HG03135 (cell line): ENCODE measurements at regions not wholly inside any gene's neighbourhood (a gene's known extent, or its start where the extent isn't known, plus 50 kb on each side); places are given as distances from the start of the nearest gene placed in this dataset.

ENCODE experiments used
- ATAC-seq: cut with Tn5 transposase; IDR thresholded peaks from one replicate; pipeline ENCODE4 v1.9.1; 2021; ENCODE audit warnings: mild to moderate bottlenecking, moderate library complexity; ENCODE audit not compliant: unreplicated experiment

DNA sequence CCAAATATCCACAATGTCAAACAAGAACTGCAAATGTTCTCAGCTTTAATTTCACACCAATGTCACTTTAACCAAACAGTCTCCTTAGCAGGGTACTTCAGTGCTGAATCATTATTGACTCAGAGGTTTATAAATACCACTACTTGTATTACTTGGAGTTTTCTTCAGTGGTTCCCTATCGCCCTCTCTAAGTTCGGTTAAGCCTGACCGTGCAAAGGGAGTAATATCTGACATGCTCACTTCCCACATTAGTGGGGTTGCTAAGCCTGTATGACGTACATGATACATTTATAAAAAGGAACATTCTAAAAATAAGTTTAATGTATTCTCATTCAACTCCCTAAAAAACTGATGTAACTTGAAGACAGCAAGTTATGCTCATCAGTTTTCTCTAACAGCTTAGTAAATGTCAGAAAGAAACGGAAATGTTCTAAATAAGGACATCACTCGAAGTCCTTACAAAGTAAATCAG, 93.1 kb upstream of the ZC3H12C start:
- ATAC-seq = peak; percentile 95

DNA sequence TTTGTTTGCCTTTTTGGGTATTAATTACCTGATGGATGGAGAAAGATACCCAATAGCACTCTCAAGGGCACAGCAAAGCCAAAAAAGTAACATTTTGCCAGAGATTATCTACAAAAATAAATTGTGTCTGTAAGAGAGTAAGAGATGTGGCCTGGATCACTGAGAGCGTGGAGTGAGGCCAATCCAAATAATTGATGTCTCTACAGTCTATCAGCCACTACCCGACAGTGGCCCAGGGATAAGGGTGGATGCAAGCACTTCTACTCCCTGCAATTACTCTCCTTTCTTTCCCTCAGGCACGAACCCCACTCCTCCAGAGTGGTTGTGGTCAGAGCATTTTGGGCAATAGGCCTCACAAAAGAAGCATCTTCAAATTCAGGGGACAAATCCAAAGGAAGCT, 92.3 kb upstream of the ZC3H12C start:
- no peak for ATAC-seq

DNA sequence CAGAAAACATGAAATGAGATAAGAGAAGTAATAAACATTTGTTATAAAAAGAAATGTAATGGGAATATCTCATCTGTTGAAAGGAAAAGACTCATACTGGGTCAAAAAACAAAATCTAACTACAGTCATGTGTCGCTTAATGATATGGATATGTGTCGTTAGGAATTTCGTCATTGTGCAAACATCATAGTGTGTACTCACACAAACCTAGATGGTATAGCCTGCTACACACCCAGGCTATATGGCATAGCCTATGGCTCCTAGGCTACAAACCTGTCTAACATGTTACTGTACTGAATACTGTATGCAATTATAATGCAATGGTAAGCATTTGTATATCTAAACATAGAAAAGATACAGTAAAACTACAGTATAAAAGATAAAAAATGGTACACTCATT, 89.8 kb upstream of the ZC3H12C start:
- ATAC-seq = no peak

DNA sequence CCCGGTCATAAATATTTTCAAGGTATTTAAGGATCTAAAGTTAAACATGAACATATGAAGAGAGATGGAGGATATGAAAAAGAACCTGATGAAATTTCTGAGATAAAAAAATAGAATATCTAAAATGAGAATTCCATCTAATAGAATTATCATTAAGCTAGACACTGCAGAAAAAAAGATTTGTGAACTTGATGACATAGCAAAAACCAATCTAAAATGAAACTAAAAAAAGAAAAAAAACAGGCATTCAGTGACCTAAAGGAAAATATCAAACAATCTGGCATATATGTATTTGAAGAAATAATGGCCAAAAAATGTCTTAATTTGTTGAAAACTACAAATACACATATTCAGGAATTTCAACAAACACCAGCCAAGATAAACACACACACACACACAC, 81.6 kb upstream of the ZC3H12C start:
- ATAC-seq = no peak

DNA sequence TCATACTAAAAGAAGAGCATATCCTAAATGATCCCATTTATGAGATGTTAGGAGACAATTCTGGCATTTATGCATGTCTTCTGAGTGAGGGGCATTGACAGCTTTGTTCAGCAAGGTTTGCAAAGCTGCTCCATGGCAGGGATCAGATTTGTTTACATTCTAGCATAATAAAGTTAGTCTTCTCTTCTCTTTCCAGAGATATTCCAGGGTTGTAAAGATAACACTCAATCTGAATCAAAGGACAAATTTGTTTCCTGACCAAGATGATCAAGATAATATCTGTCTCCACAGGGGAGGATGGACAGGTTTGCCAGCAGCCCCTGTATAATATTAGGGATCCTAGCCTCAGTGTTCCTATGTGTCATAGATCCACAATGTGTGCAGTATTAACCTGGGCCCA, 77.5 kb upstream of the ZC3H12C start:
- no peak for ATAC-seq

DNA sequence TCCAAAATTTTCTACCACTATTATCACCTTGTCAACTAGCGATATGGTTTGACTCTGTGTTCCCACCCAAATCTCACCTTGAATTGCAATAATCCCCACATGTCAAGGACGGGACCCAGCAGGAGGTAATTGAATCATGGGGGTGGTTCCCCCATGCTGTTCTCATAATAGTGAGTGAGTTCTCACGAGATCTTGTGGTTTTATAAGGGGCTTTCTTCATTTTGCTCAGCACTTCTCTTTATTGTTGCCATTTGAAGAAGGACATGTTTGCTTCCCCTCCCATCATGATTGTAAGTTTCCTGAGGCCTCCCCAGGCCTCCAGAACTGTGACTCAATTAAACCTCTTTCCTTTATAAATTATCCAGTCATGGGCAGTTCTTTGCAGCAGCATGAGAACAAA, 73.5 kb upstream of the ZC3H12C start:
- no peak for ATAC-seq

DNA sequence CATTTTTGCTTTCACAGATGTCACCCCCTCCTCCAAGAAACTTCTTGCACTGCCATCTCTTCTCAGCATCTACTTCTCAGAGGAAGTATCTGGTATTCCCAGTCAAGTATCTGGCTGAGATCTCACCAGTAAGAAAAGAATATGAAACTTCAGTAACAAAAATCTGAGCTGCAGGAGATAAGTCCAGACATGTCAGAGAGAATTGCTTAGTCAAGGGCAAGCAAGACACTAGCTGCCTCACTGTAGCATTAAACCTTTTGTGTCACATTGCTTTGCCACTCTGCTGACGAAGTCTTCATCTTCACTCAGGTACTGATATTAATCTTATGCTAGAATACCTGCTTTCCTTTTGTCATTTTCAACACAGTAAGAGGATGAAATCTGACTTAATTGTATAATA, 70.6 kb upstream of the ZC3H12C start:
- no peak for ATAC-seq

DNA sequence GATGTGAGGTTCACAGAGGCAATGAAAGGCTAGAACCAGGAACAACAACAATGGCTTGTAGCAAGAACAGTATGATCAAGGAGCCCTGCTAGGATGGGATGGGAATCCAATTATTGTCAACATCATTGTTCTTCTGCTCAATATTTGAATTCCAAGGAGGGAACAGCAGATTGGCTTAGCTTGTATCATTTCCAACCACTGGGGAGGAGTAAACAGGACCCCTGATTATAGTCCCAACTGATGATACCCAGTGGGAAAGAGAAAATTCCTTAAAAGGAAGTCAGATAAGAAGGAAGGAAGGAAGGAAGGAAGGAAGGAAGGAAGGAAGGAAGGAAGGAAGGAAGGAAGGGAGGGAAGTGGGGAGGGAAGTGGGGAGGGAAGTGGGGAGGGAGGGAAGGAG, 69.5 kb upstream of the ZC3H12C start:
- ATAC-seq = no peak

DNA sequence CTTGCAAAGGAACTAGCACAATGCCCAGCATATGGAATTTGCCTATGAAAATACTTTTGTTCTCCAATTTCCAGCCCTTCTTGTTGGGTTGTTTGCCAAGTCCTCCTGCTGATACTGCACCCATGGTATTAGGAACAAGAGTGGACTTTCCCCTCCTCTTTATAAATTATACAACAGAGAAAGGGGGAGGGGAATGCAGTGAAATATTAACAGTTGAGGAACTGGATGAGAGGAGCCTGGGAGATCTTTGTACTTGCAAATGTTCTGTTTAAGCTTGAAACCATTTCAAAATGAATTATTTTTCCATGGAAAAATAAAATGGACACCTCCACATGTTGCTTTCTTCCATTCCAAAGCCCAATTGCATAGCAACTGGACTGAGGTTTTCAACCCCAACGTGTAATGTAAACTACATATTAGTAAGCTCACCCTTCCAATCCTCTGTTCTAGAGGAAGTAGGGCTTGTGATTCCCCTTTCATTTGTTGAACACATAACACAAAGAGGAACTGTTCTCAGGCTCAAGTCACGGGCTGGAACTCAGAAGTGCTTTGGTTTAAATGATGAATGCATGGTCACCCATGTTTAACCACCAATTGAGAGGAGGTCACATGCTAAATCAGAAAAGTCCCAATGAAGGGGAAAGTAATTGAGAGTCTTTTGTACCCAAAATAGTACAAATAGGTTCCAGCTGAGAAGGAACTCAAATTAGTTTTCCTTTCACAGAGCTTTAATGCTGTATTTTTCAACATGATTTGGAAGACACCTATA, 66.2 kb upstream of the ZC3H12C start:
- ATAC-seq = peak; percentile 89

DNA sequence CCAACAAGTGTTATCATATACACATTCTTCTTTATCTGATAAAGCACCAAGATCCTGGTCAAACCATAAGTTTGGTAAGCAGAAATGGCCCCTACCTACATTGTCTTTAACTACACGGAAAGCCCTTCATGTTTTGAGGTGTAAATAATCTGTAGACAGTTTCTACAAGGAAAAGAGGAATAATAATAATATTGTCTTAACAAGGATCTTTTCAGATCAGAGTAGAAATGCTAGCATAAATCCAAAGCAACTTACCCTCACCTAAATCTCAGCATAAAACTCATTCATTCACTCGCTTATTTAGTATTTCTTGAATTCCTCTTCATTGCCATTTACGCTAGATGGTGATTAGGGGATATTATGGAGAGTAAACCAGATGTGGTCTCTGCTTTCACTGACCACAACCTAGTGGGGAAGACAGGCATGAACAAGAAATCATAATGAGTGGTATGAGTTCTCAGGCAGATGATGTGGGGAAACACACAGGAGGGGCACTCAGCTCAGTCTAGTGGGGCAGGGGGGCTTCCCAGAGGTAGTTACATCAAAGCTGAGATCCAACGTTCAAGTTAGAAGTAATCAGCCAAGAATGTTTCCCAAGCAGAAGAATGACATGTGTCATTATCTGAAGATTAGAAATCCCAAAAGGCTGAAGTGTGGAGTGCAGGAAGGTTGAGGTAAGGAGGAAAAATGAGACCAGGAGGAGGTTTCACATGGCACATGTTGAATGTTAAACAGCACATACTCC, 65.4 kb upstream of the ZC3H12C start:
- ATAC-seq = peak; percentile 42

DNA sequence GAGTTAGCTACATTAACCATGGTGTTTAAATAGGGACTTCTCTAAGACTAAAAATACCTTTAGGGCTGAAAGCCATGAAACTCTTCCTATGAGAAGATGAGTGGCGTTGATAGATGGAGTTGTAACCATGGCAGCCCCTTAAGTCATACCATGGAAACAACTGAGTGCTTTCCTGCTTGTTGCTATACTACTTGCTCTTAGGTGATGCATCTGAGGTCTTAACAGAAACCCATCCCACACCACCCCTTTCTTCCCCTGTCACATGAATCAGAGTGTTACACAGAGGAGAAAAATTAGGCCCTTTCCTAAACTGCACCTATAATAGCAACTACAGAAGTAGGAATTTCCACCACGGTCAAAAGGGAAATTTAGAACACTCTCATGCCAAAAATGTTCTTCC, 64.3 kb upstream of the ZC3H12C start:
- no peak for ATAC-seq

DNA sequence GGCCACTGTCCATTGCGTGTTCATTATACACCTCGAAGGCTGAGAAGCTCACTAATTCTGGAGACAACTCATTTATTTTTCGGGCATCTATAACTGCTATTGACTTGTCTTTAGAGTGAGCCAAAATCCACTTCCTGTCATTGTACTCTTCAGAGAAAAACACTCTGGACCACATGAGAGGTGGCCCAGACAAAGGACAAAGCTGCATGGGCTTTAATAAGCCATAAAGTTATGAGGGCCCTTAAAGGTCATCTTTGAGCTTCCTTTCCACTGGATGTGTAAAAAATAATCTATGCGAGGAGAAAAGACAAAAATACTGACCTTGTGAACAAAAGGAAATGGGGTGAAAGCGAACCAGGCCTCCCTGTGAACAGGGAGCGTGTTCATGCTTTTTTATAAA, 63.5 kb upstream of the ZC3H12C start:
- ATAC-seq = no peak

DNA sequence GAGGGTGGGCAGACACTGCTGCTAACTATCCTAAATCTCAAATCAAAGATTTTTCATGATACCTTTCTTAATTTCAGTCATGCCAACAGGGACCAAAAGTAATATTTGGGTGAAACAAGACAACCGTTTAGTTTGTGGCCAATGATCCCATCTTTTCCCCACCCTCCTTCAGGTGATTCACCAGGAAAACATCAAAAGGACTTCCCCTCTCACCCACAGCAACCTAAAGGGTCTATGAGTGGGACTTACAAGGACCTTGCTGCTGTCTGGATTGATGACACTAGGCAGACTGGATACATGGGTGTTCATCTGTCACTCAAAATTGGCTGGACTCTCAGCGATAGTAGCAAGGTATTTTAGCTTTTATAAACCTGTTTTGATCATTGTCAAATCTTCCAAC, 62.0 kb upstream of the ZC3H12C start:
- no peak for ATAC-seq

DNA sequence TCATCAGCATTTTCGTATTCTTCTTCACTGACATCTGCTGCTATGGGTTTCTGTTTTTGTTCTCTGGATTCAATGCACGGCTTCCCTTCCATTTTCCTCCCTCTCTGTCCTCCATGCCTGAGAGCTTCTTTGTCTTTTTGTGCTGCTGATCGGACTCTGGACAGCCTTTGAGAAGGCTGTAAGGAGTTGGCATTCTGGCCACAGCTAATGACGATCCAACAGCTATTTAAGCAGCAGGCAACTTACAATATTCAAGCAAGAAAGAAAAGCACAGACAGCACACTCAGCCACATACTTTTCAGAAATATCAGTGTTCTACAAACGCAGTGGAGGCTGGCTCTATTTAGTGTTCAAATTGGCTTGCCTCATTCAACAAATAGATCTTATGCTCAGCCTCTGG, 60.9 kb upstream of the ZC3H12C start:
- no peak for ATAC-seq

DNA sequence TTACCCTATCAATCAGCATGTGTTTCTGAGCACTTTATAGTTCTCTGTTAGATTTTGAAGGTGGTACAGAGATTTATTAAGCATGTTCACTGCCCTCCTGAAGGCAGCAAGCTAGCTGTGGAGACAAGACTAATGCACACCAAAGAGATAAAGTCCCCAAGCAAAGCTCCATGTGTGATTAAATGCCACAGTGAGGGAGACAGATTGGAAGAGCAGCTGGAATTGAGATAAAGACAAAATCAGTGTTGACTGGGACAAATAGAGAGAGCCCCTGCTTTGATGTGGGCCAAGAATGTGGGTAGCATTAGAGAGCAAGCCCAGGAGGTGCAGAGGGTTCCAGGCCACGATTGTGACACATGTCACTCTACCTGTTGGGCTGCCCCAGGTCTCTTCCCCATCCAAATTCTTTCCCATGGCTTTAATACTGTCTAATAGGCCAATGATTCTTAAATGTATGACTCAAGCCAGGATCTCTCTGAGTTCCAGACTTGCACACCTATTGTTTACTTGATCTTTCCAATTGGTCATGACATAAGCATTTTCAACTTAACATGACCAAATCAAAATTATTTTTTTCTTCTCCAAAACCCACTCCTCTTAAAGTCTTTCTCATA, 60.1 kb upstream of the ZC3H12C start:
- no peak for ATAC-seq

DNA sequence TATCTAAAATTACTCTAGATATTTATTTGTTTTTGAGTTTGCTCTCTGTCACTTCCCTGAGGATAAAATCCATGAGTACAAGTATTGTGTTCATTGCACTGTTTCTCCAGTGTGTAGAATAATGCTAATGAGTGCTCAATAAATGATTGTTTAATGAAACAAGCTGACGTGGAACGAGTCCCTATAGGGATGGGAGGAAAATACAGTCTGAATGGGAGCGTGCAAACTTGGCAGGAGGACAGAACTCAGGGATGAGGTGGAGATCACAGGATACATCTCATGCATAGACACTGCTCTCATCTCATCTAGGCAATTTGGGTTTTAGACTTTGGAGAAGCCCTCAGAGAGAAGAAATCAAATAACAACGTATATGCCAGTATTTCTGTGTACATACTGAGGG, 58.4 kb upstream of the ZC3H12C start:
- ATAC-seq = no peak

DNA sequence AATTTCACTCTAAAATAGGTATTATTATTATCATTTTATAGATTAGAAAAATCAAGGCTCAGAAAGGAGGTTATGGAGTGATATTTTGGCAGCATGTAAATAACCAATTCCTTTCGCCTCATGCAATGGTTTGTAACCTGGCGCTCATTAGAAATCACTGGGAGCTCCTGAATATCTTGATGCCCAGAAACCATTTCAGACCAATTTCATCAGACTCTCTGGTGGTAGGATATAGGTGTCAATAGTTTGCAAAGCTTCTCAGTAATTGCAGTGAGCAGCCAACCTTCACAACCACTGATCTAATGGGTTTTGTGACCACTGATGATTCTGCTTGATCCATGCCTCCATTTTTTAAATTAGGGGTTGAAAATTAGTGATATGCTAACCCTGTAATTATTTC, 57.8 kb upstream of the ZC3H12C start:
- no peak for ATAC-seq

DNA sequence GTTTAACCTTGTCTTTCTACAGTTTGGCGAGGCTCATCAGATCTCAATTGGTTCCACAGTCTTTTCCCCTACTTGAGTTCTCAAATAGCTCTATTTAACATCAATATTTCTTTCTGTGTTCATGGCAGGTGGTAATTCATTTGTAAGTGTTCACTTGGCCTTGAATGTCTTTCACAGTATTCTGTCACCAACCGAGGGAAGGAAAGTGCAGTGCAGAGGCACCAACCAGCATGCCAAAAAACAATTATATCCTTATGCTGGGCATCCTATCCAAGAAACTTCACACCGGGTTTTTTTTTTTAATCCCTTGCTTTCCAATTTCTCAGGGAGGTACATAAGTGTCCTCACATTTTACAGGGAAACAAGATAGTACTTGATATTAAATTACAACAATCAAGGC, 55.0 kb upstream of the ZC3H12C start:
- ATAC-seq = no peak
